IPS-18a (cell line): ENCODE measurements at regions not wholly inside any gene's neighbourhood (a gene's known extent, or its start where the extent isn't known, plus 50 kb on each side); places are given as distances from the start of the nearest gene placed in this dataset.
"Not testable (repeated sequence)": the region's sequence is repeated elsewhere in the genome, so short reads cannot be mapped to it uniquely, and the experiment has no call there.

ENCODE experiments used
- H3K27ac ChIP-seq: one replicate; pipeline ENCODE4 v1.5.1; 2013; ENCODE audit warnings: low read length
- H3K27me3 ChIP-seq: one replicate; pipeline ENCODE4 v1.6.1; 2013; ENCODE audit warnings: mild to moderate bottlenecking, low read length; ENCODE audit not compliant: control insufficient read depth, insufficient read depth
- H3K36me3 ChIP-seq: one replicate; pipeline ENCODE4 v1.6.1; 2013; ENCODE audit warnings: low read depth, low read length; ENCODE audit not compliant: control insufficient read depth
- H3K4me1 ChIP-seq: one replicate; pipeline ENCODE4 v1.6.1; 2013; ENCODE audit warnings: low read depth, low read length; ENCODE audit not compliant: control insufficient read depth
- H3K4me3 ChIP-seq: one replicate; pipeline ENCODE4 v1.5.1; 2013; ENCODE audit warnings: low read length
- H3K9ac ChIP-seq: one replicate; pipeline ENCODE4 v1.6.1; 2013; ENCODE audit warnings: mild to moderate bottlenecking, low read length, moderate library complexity
- H3K9me3 ChIP-seq: one replicate; pipeline ENCODE4 v1.6.1; 2013; ENCODE audit warnings: low read depth, low read length; ENCODE audit not compliant: control insufficient read depth

GRCh38 chr5:96177303-96177869 lies 215.7 kb upstream of the ELL2 start:
- Histone ChIP-seq H3K9me3 (no peaks in the 10 kb centered on the region), H3K4me3 (no peak overlapping the region), H3K9ac (no peak overlapping the region), H3K36me3 (no peaks in the 10 kb centered on the region), H3K4me1 (no peaks in the 10 kb centered on the region), H3K27me3 (no peaks in the 10 kb centered on the region), H3K27ac (no peak overlapping the region)

- no peaks in the 10 kb centered on the region for H3K36me3 ChIP-seq
- H3K4me1 ChIP-seq: no peaks in the 10 kb centered on the region
- no peaks in the 10 kb centered on the region for H3K9me3 ChIP-seq
- H3K27me3 ChIP-seq: no peaks in the 10 kb centered on the region
- H3K4me3 ChIP-seq: no peak overlapping the region
- no peak overlapping the region for H3K9ac ChIP-seq
- no peak overlapping the region for H3K27ac ChIP-seq
Observed at GRCh38 chr5:96176022-96176421, 214.4 kb upstream of the ELL2 start.

- H3K9me3 ChIP-seq: no peaks in the 10 kb centered on the region
Observed at GRCh38 chr5:96175090-96175489, 213.4 kb upstream of the ELL2 start.

GRCh38 chr5:96173366-96173765 lies 211.7 kb upstream of the ELL2 start:
- Histone ChIP-seq H3K9me3 (no peaks in the 10 kb centered on the region), H3K27me3 (no peaks in the 10 kb centered on the region), H3K36me3 (no peaks in the 10 kb centered on the region), H3K9ac (no peak overlapping the region), H3K4me3 (no peak overlapping the region), H3K27ac (no peak overlapping the region), H3K4me1 (no peaks in the 10 kb centered on the region)

More at GRCh38 chr5:96175090-96175489, 213.4 kb upstream of the ELL2 start:
- Histone ChIP-seq H3K27me3 (no peaks in the 10 kb centered on the region), H3K27ac (no peak overlapping the region), H3K4me3 (no peak overlapping the region), H3K4me1 (no peaks in the 10 kb centered on the region), H3K36me3 (no peaks in the 10 kb centered on the region), H3K9ac (no peak overlapping the region)

- Histone ChIP-seq H3K4me3 (no peak overlapping the region), H3K9me3 (no peaks in the 10 kb centered on the region), H3K9ac (no peak overlapping the region), H3K4me1 (no peaks in the 10 kb centered on the region), H3K27ac (no peak overlapping the region), H3K27me3 (no peaks in the 10 kb centered on the region), H3K36me3 (no peaks in the 10 kb centered on the region)
Observed at GRCh38 chr5:96172436-96172835, 210.8 kb upstream of the ELL2 start.

- not testable (repeated sequence) for H3K27ac ChIP-seq, H3K4me3 ChIP-seq, H3K36me3 ChIP-seq
Observed at GRCh38 chr5:96171973-96172372, 210.3 kb upstream of the ELL2 start.

GRCh38 chr5:96170481-96171125 lies 209.0 kb upstream of the ELL2 start:
- H3K36me3 ChIP-seq, H3K9me3 ChIP-seq, H3K4me1 ChIP-seq, H3K9ac ChIP-seq, H3K27me3 ChIP-seq, H3K27ac ChIP-seq, H3K4me3 ChIP-seq: not testable (repeated sequence)

More at GRCh38 chr5:96171973-96172372, 210.3 kb upstream of the ELL2 start:
- not testable (repeated sequence) for H3K9me3 ChIP-seq, H3K9ac ChIP-seq, H3K4me1 ChIP-seq, H3K27me3 ChIP-seq

GRCh38 chr5:96168833-96169232 lies 207.2 kb upstream of the ELL2 start:
- not testable (repeated sequence) for H3K27me3 ChIP-seq, H3K36me3 ChIP-seq, H3K9me3 ChIP-seq, H3K4me3 ChIP-seq, H3K9ac ChIP-seq, H3K4me1 ChIP-seq, H3K27ac ChIP-seq

- H3K4me3 ChIP-seq: no peak overlapping the region
- H3K9ac ChIP-seq: no peak overlapping the region
- no peak overlapping the region for H3K27ac ChIP-seq
- H3K36me3 ChIP-seq: no peaks in the 10 kb centered on the region
- no peaks in the 10 kb centered on the region for H3K27me3 ChIP-seq
- H3K9me3 ChIP-seq: no peaks in the 10 kb centered on the region
- H3K4me1 ChIP-seq: peaks cover 16% of the 10 kb centered on the region
Observed at GRCh38 chr5:96159043-96159442, 197.4 kb upstream of the ELL2 start.

- Histone ChIP-seq H3K27ac (no peak overlapping the region), H3K4me3 (no peak overlapping the region), H3K36me3 (no peaks in the 10 kb centered on the region), H3K4me1 (peaks cover 16% of the 10 kb centered on the region), H3K9ac (no peak overlapping the region), H3K9me3 (no peaks in the 10 kb centered on the region), H3K27me3 (no peaks in the 10 kb centered on the region)
Observed at GRCh38 chr5:96157841-96158291, 196.2 kb upstream of the ELL2 start.

GRCh38 chr5:96157077-96157780 lies 195.6 kb upstream of the ELL2 start:
- Histone ChIP-seq H3K9me3 (no peaks in the 10 kb centered on the region), H3K36me3 (no peaks in the 10 kb centered on the region), H3K4me3 (no peak overlapping the region), H3K27me3 (no peaks in the 10 kb centered on the region), H3K9ac (no peak overlapping the region), H3K27ac (no peak overlapping the region), H3K4me1 (peaks cover 16% of the 10 kb centered on the region)

- Histone ChIP-seq H3K36me3 (no peaks in the 10 kb centered on the region), H3K9ac (no peak overlapping the region), H3K4me3 (no peak overlapping the region), H3K9me3 (no peaks in the 10 kb centered on the region), H3K4me1 (peaks cover 20% of the 10 kb centered on the region), H3K27ac (no peak overlapping the region), H3K27me3 (no peaks in the 10 kb centered on the region)
Observed at GRCh38 chr5:96155147-96155546, 193.5 kb upstream of the ELL2 start.
